B cell (primary cell): ENCODE measurements at regions not wholly inside any gene's neighbourhood (a gene's known extent, or its start where the extent isn't known, plus 50 kb on each side); places are given as distances from the start of the nearest gene placed in this dataset.

Experiments used
- ATAC-seq: fragments of 200-7000 bp; cut with Tn5 transposase; one replicate; pipeline ENCODE4 v1.10.0; 2021; ENCODE audit warnings: low read depth, mild to moderate bottlenecking, moderate number of reproducible peaks, moderate library complexity
- CTCF ChIA-PET: fragments of 350-600 bp; sonication (Branson Sonifier 250); formaldehyde crosslinking; loops from one replicate; lab custom pipeline; 2021; ENCODE audit warnings: antibody characterized with exemption, inconsistent platforms; lab: Charles Lee
- POLR2A ChIA-PET: fragments of 350-600 bp; sonication (Branson Sonifier 250); formaldehyde crosslinking; loops from one replicate; lab custom pipeline; 2021; ENCODE audit warnings: antibody characterized with exemption; lab: Charles Lee
- DNase-seq: peaks from one replicate; pipeline ENCODE4 v3.0.0; 2013
- H2AFZ ChIP-seq: 2 replicates; pipeline ENCODE4 v1.6.1; 2012; ENCODE audit warnings: mild to moderate bottlenecking, low read depth, low read length; ENCODE audit not compliant: insufficient read depth, poor library complexity, severe bottlenecking
- H3K27ac ChIP-seq, 2 donors: 1 replicate in 1 of 2; 2 replicates in 1 of 2; pipeline ENCODE4 v1.5.1; 2012 to 2013; ENCODE audit warnings: low read length in 2 of 2, mild to moderate bottlenecking in 2 of 2, moderate library complexity in 1 of 2
- H3K27me3 ChIP-seq, 4 experiments: fragments of 200-600 bp in 1 of 4; sonication (generic) in 1 of 4; replicated peaks in 1 of 4; 1 replicate in 2 of 4; 2 replicates in 2 of 4; pipeline versions ENCODE4 v1.6.1 to v1.7.0; 2013 to 2016; ENCODE audit warnings: low read length in 3 of 4, mild to moderate bottlenecking in 2 of 4, mixed read lengths in 1 of 4, moderate library complexity in 1 of 4; ENCODE audit not compliant: insufficient read depth in 4 of 4, control insufficient read depth in 3 of 4; ENCODE audit errors: control extremely low read depth in 1 of 4
- H3K36me3 ChIP-seq, 2 experiments: replicated peaks in 1 of 2; 1 replicate in 1 of 2; 2 replicates in 1 of 2; pipeline versions ENCODE4 v1.6.1 to v1.7.1; 2013; ENCODE audit warnings: low read length in 1 of 2; ENCODE audit not compliant: insufficient read depth in 2 of 2, control insufficient read depth in 1 of 2; ENCODE audit errors: control extremely low read depth in 1 of 2, extremely low read depth in 1 of 2
- H3K4me1 ChIP-seq, 2 donors: fragments of 200-600 bp in 1 of 2; sonication (generic) in 1 of 2; 1 replicate in 1 of 2; 2 replicates in 1 of 2; pipeline versions ENCODE4 v1.5.1 to v1.6.1; 2013 to 2017; ENCODE audit warnings: low read length in 2 of 2; ENCODE audit not compliant: control insufficient read depth in 2 of 2, insufficient read depth in 2 of 2
- H3K4me2 ChIP-seq: replicated peaks from 2 replicates; pipeline ENCODE3; 2012; ENCODE audit warnings: mild to moderate bottlenecking, low read depth, low read length; ENCODE audit not compliant: poor library complexity, severe bottlenecking
- H3K4me3 ChIP-seq, 5 experiments: fragments of 200-600 bp in 1 of 5; sonication (generic) in 1 of 5; 1 replicate in 3 of 5; 2 replicates in 2 of 5; pipeline versions ENCODE4 v1.5.1 to v1.7.0; 2011 to 2016; ENCODE audit warnings: low read length in 4 of 5, mild to moderate bottlenecking in 4 of 5, low read depth in 2 of 5, control low read depth in 1 of 5, moderate library complexity in 1 of 5; ENCODE audit not compliant: insufficient read depth in 1 of 5; ENCODE audit errors: control extremely low read depth in 1 of 5, extremely low read depth in 1 of 5
- H3K79me2 ChIP-seq: fragments of 200-600 bp; sonication (generic); one replicate; pipeline ENCODE4 v1.6.0; 2016; ENCODE audit warnings: low read length; ENCODE audit not compliant: control insufficient read depth, insufficient read depth
- H3K9ac ChIP-seq: fragments of 200-600 bp; sonication (generic); 2 replicates; pipeline ENCODE4 v1.6.1; 2017; ENCODE audit warnings: mild to moderate bottlenecking, low read length, moderate library complexity
- H3K9me3 ChIP-seq, 3 donors: one replicate each; pipeline versions ENCODE4 v1.6.1 to v1.7.1; 2013; ENCODE audit warnings: low read length in 2 of 3; ENCODE audit not compliant: control insufficient read depth in 2 of 3, insufficient read depth in 1 of 3; ENCODE audit errors: control extremely low read depth in 1 of 3
- H4K20me1 ChIP-seq: 2 replicates; pipeline ENCODE4 v1.6.0; 2012; ENCODE audit warnings: mild to moderate bottlenecking, low read length; ENCODE audit not compliant: insufficient read depth, control insufficient read depth, poor library complexity, severe bottlenecking
- H3K27ac Mint-ChIP-seq: one replicate; pipeline ENCODE4 v1.8.0; 2021; ENCODE audit warnings: mixed read lengths
- H3K27me3 Mint-ChIP-seq: one replicate; pipeline ENCODE4 v1.8.0; 2021; ENCODE audit warnings: mixed read lengths
- H3K4me1 Mint-ChIP-seq: one replicate; pipeline ENCODE4 v1.8.0; 2021; ENCODE audit warnings: mixed read lengths
- H3K4me3 Mint-ChIP-seq: one replicate; pipeline ENCODE4 v1.8.0; 2021; ENCODE audit warnings: mixed read lengths
- H3K9me3 Mint-ChIP-seq: one replicate; pipeline ENCODE4 v1.8.0; 2022; ENCODE audit warnings: mixed read lengths; ENCODE audit not compliant: insufficient read depth
- EZH2 ChIP-seq: IDR thresholded peaks from 2 replicates; pipeline ENCODE4 v1.6.1; 2012; ENCODE audit warnings: borderline replicate concordance, low read depth, mild to moderate bottlenecking, moderate library complexity, low read length; ENCODE audit not compliant: insufficient read depth, poor library complexity, severe bottlenecking
- WGBS: methylation state at CpG from one replicate; pipeline ENCODE4 v1.1.5; 2013; ENCODE audit warnings: missing lambda C conversion rate; ENCODE audit not compliant: insufficient coverage; 5-methylcytosine and 5-hydroxymethylcytosine counted together
- intact Hi-C: fragments of 100-400 bp; cut with micrococcal nuclease; formaldehyde crosslinking; loops from one replicate; pipeline ENCODE4 v1.10.0; 2022
- TF ChIP-seq, protein P1 (sequence below): fragments of 200-600 bp; IDR thresholded peaks from one replicate; pipeline ENCODE4 v1.8.0; 2022; ENCODE audit warnings: antibody characterized with exemption, mild to moderate bottlenecking

DNA sequence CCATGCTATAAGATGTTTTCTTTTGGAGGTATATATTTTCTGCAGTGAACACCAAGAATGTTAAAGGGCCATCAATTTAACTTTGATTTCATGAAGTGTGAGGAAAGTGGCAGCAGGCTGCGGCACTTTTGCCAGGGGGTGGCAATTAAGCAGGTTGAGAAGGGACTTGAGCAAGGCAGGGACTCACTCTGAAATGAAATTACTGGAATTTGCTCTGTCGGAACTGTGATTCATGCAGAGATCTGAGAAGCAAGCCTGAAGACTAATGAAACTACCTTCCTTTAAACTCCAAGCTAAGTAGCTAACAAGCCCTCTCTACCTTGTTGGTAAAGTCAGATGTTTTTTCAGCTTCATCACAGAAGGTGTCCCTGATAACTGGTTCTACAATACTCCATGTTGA, 441.6 kb downstream of the SIPA1L2 start:
- H3K36me3 ChIP-seq: no peaks in the 10 kb centered on the region
- intact Hi-C loops: no loop called here
- POLR2A ChIA-PET: no interaction called here
- Mint-ChIP-seq H3K9me3 (no peaks in the 10 kb centered on the region), H3K4me3 (no peak overlapping the region), H3K27ac (no peak overlapping the region), H3K27me3 (peaks cover 6% of the 10 kb centered on the region), H3K4me1 (no peaks in the 10 kb centered on the region)
- H3K4me3 ChIP-seq: no peak overlapping the region
- no peak overlapping the region for H3K4me2 ChIP-seq
- WGBS: 100% methylated on average over 2 of the region's 2 CpGs
- CTCF ChIA-PET: no interaction called here
- H3K27ac ChIP-seq: no peak overlapping the region
- no peaks in the 10 kb centered on the region for H3K79me2 ChIP-seq
- H4K20me1 ChIP-seq: no peaks in the 10 kb centered on the region
- H3K9ac ChIP-seq: no peak overlapping the region
- no peak for ATAC-seq
- no peak for DNase-seq
- peaks cover 0 to 3% (median 0%) of the 10 kb centered on the region in 3 donors for H3K9me3 ChIP-seq
- no peaks in the 10 kb centered on the region for H3K27me3 ChIP-seq
- H2AFZ ChIP-seq: no peak overlapping the region
- H3K4me1 ChIP-seq: no peaks in the 10 kb centered on the region
- TF ChIP-seq EZH2: no peak
- TF ChIP-seq, protein P1, sequence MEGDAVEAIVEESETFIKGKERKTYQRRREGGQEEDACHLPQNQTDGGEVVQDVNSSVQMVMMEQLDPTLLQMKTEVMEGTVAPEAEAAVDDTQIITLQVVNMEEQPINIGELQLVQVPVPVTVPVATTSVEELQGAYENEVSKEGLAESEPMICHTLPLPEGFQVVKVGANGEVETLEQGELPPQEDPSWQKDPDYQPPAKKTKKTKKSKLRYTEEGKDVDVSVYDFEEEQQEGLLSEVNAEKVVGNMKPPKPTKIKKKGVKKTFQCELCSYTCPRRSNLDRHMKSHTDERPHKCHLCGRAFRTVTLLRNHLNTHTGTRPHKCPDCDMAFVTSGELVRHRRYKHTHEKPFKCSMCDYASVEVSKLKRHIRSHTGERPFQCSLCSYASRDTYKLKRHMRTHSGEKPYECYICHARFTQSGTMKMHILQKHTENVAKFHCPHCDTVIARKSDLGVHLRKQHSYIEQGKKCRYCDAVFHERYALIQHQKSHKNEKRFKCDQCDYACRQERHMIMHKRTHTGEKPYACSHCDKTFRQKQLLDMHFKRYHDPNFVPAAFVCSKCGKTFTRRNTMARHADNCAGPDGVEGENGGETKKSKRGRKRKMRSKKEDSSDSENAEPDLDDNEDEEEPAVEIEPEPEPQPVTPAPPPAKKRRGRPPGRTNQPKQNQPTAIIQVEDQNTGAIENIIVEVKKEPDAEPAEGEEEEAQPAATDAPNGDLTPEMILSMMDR: no peak

DNA sequence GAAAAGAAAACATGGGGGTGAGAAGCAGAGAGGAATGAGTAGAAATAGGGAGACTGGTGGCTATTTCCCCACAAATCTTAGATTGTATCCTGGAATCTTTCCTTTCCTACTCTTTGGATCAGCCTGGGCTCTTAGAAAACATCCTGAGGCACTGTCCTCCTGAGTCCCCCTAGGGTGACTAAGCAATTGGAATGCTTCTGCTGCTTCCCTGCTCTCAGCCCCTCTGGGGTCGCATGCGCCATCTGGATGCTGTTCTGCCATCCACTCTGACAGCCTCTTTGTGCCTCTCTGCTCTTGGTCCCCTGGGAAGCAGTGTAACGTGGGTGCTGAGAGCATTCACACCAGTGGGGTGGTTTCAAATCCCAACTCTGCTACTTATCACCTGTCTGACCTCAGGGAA, 443.0 kb downstream of the SIPA1L2 start:
- Histone ChIP-seq H3K27me3 (no peaks in the 10 kb centered on the region), H2AFZ (no peak overlapping the region), H3K79me2 (no peaks in the 10 kb centered on the region), H3K4me3 (no peak overlapping the region), H3K9ac (no peak overlapping the region), H3K9me3 (peaks cover 0 to 3% (median 0%) of the 10 kb centered on the region in 3 donors), H3K4me2 (no peak overlapping the region), H4K20me1 (no peaks in the 10 kb centered on the region), H3K4me1 (no peaks in the 10 kb centered on the region), H3K36me3 (no peaks in the 10 kb centered on the region), H3K27ac (no peak overlapping the region)
- TF ChIP-seq, protein P1: no peak
- no peak for TF ChIP-seq EZH2
- ATAC-seq (no peak), DNase-seq (no peak)
- Mint-ChIP-seq H3K27me3 (peaks cover 6% of the 10 kb centered on the region), H3K27ac (no peak overlapping the region), H3K4me3 (no peak overlapping the region), H3K9me3 (no peaks in the 10 kb centered on the region), H3K4me1 (no peaks in the 10 kb centered on the region)
- intact Hi-C loops: no loop called here
- POLR2A ChIA-PET: no interaction called here
- WGBS: 75% methylated on average over 3 of the region's 3 CpGs
- CTCF ChIA-PET: no interaction called here
